GM12892 (cell line): ENCODE measurements at regions not wholly inside any gene's neighbourhood (a gene's known extent, or its start where the extent isn't known, plus 50 kb on each side); places are given as distances from the start of the nearest gene placed in this dataset.

Experiments
- POLR2AphosphoS5 ChIP-seq: IDR thresholded peaks from 2 replicates; pipeline ENCODE4 v1.6.1; 2011; ENCODE audit warnings: low read depth, low read length, control low read depth
- TAF1 ChIP-seq: IDR thresholded peaks from 2 replicates; pipeline ENCODE4 v1.6.1; 2011; ENCODE audit warnings: low read depth, mild to moderate bottlenecking, control low read depth, low read length, borderline replicate concordance

- no peak for TF ChIP-seq POLR2AphosphoS5
- TF ChIP-seq TAF1, result no peak
Observed at GRCh38 chr14:43903209-43903608, 603.9 kb downstream of the FSCB start.
